ENCODE measurements at regions not wholly inside any gene's neighbourhood (a gene's known extent, or its start where the extent isn't known, plus 50 kb on each side); places are given as distances from the start of the nearest gene placed in this dataset.

DNA sequence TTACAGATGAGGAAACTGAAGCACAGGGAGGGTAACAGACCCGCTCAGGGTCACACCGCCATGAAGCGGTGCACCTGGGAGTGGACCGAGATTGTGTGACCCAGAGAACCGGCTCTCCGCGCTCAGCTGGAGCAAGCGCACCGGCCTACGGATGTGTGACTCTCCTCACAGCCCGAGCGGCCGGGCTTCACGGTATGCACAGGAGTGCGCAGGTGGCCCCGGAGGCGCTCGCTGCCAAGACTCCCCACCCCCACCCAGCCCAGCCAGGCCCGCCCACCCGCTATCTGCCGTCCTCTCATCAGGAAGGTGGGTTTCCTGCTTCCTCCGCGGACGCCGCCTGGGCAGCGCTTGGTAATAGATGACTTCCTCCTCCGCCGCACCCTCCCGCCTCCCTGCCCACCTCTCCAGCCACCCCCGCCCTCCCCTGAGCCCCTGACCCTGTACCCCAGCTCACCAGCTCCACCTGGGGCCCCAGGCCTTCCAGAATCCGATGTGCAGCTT, 110.7 kb downstream of the NCOR2 start:
- TF ChIP-seq, protein P1, sequence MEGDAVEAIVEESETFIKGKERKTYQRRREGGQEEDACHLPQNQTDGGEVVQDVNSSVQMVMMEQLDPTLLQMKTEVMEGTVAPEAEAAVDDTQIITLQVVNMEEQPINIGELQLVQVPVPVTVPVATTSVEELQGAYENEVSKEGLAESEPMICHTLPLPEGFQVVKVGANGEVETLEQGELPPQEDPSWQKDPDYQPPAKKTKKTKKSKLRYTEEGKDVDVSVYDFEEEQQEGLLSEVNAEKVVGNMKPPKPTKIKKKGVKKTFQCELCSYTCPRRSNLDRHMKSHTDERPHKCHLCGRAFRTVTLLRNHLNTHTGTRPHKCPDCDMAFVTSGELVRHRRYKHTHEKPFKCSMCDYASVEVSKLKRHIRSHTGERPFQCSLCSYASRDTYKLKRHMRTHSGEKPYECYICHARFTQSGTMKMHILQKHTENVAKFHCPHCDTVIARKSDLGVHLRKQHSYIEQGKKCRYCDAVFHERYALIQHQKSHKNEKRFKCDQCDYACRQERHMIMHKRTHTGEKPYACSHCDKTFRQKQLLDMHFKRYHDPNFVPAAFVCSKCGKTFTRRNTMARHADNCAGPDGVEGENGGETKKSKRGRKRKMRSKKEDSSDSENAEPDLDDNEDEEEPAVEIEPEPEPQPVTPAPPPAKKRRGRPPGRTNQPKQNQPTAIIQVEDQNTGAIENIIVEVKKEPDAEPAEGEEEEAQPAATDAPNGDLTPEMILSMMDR (IDR thresholded peaks at IDR 0.05; ENCODE audit: control insufficient read depth, extremely low read depth, insufficient read depth) = no peak
- no peak for DNase-seq (ENCODE audit: low read depth)
- H3K4me3 ChIP-seq (ENCODE audit: low read depth, low read length) = no peak overlapping the region

DNA sequence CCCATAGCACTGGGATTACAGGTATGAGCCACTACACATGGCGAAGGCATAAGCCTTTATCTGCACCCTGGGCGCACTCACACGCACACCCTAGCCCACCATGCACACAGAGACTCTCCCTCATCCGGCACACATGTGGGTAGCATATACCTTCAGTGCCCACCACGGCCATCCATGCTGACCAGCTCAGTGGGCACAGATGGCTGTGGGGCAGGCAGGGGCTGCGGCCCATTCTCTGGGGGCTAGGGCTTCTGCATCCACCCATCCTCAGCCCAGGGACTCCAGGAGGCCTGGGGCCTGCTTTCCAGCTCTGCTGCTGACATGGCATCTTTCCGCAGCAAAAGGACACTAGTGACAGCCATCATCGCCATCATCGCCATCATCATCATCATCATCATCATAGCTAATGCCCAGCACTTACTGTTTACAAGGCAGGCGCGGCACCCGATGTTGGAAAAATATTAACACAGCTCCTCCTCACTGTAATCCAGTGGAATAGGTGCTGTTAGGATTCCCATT, 111.2 kb downstream of the NCOR2 start:
- H3K4me3 ChIP-seq (ENCODE audit: low read depth, low read length) = no peak overlapping the region
- no peak for DNase-seq (ENCODE audit: low read depth)
- TF ChIP-seq, protein P1 (IDR thresholded peaks at IDR 0.05; ENCODE audit: control insufficient read depth, extremely low read depth, insufficient read depth) = no peak

DNA sequence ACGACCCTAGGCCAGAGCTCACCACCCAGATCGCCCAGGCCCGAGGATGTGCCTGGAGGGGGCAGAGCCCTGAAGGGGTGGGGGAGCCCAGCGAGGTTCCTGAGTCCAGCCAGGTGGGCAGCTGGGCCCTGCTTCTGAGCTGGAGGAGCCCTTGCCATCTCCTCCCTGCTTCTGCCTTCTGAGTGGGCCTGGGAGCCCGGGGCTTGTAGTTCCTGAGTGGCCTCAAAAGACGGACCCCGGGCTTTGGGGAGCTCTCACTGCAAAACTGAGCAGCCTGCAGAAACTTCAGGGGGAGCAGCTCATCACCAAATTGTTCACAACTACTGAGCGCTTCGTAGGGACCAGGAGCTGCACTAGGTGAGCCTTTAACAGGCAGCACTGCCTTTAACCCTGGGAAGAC, 112.1 kb downstream of the NCOR2 start:
- DNase-seq (ENCODE audit: low read depth) = no peak
- TF ChIP-seq, protein P1 (IDR thresholded peaks at IDR 0.05; ENCODE audit: control insufficient read depth, extremely low read depth, insufficient read depth) = no peak

DNA sequence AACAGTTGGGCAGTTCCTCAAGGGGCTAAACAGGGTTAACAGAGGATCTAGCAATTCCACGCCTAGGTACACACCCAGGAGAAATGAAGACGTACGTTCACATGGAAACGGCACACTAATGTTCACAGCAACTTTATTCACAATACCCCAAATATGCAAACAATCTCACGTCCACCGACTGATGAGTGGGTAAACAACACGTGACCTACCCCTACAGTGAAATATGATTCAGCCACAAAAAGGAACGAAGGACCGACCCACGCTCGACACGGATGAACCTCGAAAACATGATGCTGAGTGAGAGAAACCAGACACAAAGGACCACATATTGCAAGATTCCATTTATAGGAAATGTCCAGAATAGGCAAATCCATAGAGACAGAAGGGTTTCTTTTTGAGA, 112.7 kb downstream of the NCOR2 start:
- TF ChIP-seq, protein P1 (IDR thresholded peaks at IDR 0.05; ENCODE audit: control insufficient read depth, extremely low read depth, insufficient read depth) = no peak
- H3K4me3 ChIP-seq (ENCODE audit: low read depth, low read length) = no peak overlapping the region

More for the DNA sequence above, 112.1 kb downstream of the NCOR2 start:
- no peak overlapping the region for H3K4me3 ChIP-seq (ENCODE audit: low read depth, low read length)

DNA sequence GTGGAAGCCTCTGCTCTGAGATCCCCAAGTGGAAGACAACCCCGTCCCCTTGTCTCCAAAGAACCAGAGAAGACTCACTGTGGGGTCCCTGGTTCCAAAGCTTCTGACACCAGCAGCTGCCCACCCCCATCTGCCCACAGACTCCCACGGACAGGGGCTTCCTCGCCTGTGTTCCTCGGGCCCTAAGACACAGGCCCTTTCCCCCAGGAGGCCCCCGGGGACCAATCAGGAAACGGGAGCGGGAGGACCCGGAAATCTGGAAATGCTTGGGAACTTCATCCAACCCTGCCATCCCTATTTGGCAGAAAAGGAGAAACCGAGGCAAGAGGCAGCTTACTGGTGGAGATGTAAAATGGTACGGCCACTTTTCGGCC, 113.1 kb downstream of the NCOR2 start:
- DNase-seq (ENCODE audit: low read depth) = no peak
- TF ChIP-seq, protein P1 (IDR thresholded peaks at IDR 0.05; ENCODE audit: control insufficient read depth, extremely low read depth, insufficient read depth) = no peak

More for the DNA sequence above, 112.7 kb downstream of the NCOR2 start:
- no peak for DNase-seq (ENCODE audit: low read depth)

DNA sequence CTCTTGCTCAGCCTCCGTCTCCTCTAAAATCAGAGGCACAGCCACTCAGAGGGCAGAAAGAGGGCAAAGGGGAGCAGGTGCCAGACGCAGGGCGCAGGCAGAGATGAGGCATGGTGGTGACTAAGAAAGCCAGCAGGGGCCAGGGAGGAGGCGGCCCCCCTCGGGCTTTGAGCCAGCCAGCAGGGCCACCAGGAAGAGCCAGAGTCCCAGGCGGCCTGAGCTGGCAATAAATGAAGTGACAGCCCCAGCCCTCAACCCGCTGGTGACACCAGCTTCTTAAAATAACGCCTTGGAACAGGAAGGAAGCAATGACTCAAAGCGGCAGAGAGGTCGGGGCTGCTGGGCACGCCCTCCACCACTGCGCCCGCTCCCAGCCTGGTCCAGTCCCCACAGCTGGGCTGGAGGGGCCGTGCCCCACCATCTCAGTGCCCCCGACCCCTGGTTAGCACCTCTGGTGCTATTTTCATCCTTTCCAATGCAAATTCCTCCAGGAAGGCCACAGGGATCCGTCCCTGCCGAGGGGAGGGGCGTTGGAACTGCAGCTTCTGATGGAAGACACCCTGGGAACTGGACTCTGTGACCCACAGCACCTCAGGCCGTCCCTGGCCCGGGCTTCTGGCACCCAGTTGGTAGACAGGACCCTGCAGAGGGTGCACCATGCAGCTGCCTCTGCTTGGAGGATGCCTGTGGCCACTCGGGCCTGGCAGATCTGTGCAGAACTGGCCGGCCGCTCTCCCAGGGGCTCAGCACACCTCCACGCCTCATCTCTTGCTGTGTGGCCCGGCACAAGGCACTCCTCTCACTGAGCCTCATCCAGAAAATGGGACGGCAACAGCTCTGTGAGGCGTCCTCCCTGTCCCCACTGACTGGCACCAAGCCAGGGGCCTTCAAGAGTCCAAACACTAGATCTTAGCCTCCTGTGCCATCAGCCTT, 113.7 kb downstream of the NCOR2 start:
- no peak for DNase-seq (ENCODE audit: low read depth)
- TF ChIP-seq, protein P1 (IDR thresholded peaks at IDR 0.05; ENCODE audit: control insufficient read depth, extremely low read depth, insufficient read depth) = no peak
- no peak overlapping the region for H3K4me3 ChIP-seq (ENCODE audit: low read depth, low read length)

More for the DNA sequence above, 113.1 kb downstream of the NCOR2 start:
- H3K4me3 ChIP-seq (ENCODE audit: low read depth, low read length) = no peak overlapping the region

All from LNCaP clone FGC (cell line).